ENCODE measurements at regions not wholly inside any gene's neighbourhood (a gene's known extent, or its start where the extent isn't known, plus 50 kb on each side); places are given as distances from the start of the nearest gene placed in this dataset.

DNA sequence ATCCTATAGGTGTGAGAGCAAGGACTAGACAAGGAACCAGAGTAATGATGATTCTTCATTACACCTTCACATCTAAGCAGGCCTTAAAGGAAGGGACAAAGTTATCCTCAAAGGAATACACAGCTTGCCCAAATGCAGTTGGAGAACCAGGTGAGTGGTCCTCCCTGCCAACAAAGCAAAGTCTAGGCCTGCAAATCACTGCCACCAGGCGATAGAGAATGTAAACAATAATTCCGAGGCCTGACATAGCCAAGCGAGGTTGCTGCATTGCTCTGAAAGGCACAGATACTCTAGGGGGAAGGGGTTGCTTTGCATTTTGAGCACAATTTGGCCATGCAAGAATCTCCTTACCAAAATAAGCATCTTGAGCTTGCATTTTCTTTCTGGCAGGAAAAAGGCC, 178.2 kb upstream of the FAT1 start:
- H3K4me3 ChIP-seq, result no peak overlapping the region
- peak overlapping the region; percentile 32 to 85 (median 59); a peak in 17 of 22 replicates for H3K4me2 ChIP-seq
- H3K9ac ChIP-seq, result no peak overlapping the region
- H3K36me3 ChIP-seq, result no peaks in the 10 kb centered on the region
- peaks cover 21 to 58% (median 27%) of the 10 kb centered on the region in 10 experiments for H3K4me1 ChIP-seq
- H3K27me3 ChIP-seq, result no peaks in the 10 kb centered on the region
- no peaks in the 10 kb centered on the region for H4K20me1 ChIP-seq
- no peak overlapping the region; a peak in 1 of 22 replicates for H3K27ac ChIP-seq
- no peak for TF ChIP-seq Cebpa-rat (IDR thresholded peaks at IDR 0.05)
- peaks cover 0 to 20% (median 12%) of the 10 kb centered on the region in 11 experiments; a peak in 13 of 22 replicates for H3K9me3 ChIP-seq (replicated peaks in 1 of 11)

DNA sequence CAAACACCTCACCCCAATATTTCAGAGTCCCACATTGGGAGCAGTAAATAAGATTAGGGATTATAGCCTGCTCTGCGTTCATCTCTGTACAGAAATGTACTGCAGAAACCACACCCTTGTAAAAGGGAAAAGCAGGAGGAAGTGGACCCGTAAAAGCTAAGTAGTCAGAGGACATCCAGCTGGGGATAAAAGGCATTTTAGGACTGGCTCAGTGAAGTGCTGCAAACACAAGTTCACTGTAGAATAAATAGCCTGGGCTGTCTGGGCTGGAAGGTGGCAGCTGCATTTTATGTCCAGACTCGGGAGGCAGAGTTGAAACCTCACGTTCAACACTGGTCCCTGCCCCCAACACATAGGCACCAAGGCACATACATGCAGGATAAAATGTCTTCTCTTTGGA, 178.7 kb upstream of the FAT1 start:
- peaks cover 19 to 53% (median 23%) of the 10 kb centered on the region in 10 experiments for H3K4me1 ChIP-seq
- peak overlapping the region; percentile 32 to 85 (median 59) for H3K4me2 ChIP-seq
- H3K4me3 ChIP-seq, result no peak overlapping the region
- TF ChIP-seq Cebpa-rat (IDR thresholded peaks at IDR 0.05), result no peak
- peak overlapping the region in 1 of 11 experiments; percentile 67; a peak in 2 of 22 replicates for H3K27ac ChIP-seq
- no peaks in the 10 kb centered on the region for H3K27me3 ChIP-seq
- no peaks in the 10 kb centered on the region for H3K36me3 ChIP-seq
- peaks cover 0 to 23% (median 15%) of the 10 kb centered on the region in 11 experiments; a peak in 14 of 22 replicates for H3K9me3 ChIP-seq (replicated peaks in 1 of 11)
- peak overlapping the region in 1 of 11 experiments; percentile 3; a peak in 1 of 22 replicates for H3K9ac ChIP-seq
- H4K20me1 ChIP-seq, result no peaks in the 10 kb centered on the region

DNA sequence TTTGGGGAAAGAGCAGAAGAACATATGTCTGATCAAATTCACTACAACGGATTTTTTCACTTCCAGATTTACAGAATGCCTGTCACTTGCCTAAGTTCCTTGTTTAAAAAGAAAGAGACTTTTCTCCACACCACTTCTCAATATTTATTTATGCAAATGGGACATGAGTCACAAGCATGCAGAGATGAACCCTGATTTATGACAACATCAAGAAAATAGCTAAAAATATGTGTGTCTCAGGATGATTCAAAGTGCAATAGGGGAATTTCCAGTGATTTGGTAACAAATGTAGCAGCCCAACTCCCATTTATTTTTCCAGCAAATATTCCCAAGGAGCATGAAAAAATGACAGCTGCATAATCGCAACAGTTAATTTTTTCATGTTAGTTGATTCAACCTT, 180.4 kb upstream of the FAT1 start:
- Histone ChIP-seq H3K4me1 (peaks cover 19 to 52% (median 23%) of the 10 kb centered on the region in 10 experiments), H3K9me3 (replicated peaks in 1 of 11) (peaks cover 0 to 28% (median 18%) of the 10 kb centered on the region in 11 experiments; a peak in 14 of 22 replicates), H3K9ac (peak overlapping the region in 2 of 11 experiments; percentile 3 to 6; a peak in 1 of 22 replicates), H4K20me1 (no peaks in the 10 kb centered on the region), H3K36me3 (no peaks in the 10 kb centered on the region), H3K4me3 (no peak overlapping the region), H3K27me3 (no peaks in the 10 kb centered on the region), H3K27ac (peak overlapping the region in 4 of 11 experiments; percentile 25 to 72 (median 50); a peak in 6 of 22 replicates), H3K4me2 (peak overlapping the region in 4 of 11 experiments; percentile 29 to 85 (median 74); a peak in 8 of 22 replicates)
- TF ChIP-seq Cebpa-rat (IDR thresholded peaks at IDR 0.05), result no peak

GRCh38 chr4:186906722-186907121, 183.1 kb upstream of the FAT1 start:
- TF ChIP-seq Cebpa-rat (IDR thresholded peaks at IDR 0.05), result no peak
- no peaks in the 10 kb centered on the region for H3K27me3 ChIP-seq
- H4K20me1 ChIP-seq, result no peaks in the 10 kb centered on the region
- H3K36me3 ChIP-seq, result no peaks in the 10 kb centered on the region
- H3K9me3 ChIP-seq (replicated peaks in 1 of 11), result peaks cover 0 to 28% (median 18%) of the 10 kb centered on the region in 11 experiments; a peak in 14 of 22 replicates
- no peak overlapping the region for H3K4me2 ChIP-seq
- no peak overlapping the region for H3K27ac ChIP-seq
- peaks cover 19 to 33% (median 24%) of the 10 kb centered on the region in 10 experiments for H3K4me1 ChIP-seq
- no peak overlapping the region for H3K4me3 ChIP-seq
- no peak overlapping the region for H3K9ac ChIP-seq

DNA sequence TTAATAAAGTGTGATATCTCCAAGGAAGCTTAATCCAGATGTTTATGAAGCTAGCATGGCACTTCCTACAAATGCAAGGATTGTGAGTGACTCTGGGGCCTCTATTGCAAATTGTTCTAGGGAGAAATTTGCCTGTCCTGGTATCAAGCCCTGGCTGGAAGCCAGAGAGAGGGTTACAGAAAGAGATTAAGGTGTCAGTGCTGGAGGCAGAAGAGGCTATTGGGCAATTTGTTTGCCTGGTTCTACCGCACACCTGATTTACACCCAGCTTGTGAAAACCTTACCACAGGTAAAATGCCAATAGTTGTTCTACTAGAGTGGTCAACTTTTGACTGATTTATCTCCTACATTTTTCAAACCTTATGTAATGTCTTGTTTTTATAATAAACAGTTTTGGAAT, 186.7 kb upstream of the FAT1 start:
- no peaks in the 10 kb centered on the region for H4K20me1 ChIP-seq
- TF ChIP-seq Cebpa-rat (IDR thresholded peaks at IDR 0.05), result no peak
- H3K27me3 ChIP-seq, result no peaks in the 10 kb centered on the region
- H3K9me3 ChIP-seq (replicated peaks in 1 of 11), result peaks cover 0 to 24% (median 15%) of the 10 kb centered on the region in 11 experiments; a peak in 14 of 22 replicates
- H3K4me1 ChIP-seq, result 0 out of 20 replicates have a peak, but pooled peaks cover 0 to 3% (median 0%) of the 10 kb centered on the region in 10 experiments
- H3K27ac ChIP-seq, result no peak overlapping the region
- no peak overlapping the region for H3K9ac ChIP-seq
- H3K4me3 ChIP-seq, result no peak overlapping the region
- H3K36me3 ChIP-seq, result no peaks in the 10 kb centered on the region
- H3K4me2 ChIP-seq, result no peak overlapping the region

DNA sequence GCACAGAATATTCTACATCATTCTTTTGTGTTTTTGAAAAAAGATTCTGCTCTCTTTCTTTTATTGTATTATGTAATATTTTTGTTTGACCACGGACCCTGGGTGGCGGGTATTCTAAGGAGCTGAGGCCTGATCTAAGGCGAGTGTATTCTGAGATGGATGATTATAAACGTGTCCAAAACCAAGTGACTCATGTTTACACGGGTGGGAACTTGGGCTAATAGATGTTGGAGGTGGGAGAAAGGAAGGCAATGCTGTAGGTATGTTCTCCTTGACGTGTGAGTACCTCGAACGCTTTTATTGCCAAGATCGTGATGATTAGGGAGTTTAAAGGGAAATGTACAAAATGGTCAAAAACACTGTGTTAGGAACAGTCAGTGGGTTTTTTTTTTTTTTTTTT, 188.9 kb upstream of the FAT1 start:
- no peak overlapping the region for H3K9ac ChIP-seq
- 0 out of 20 replicates have a peak, but pooled peaks cover 0 to 3% (median 0%) of the 10 kb centered on the region in 10 experiments for H3K4me1 ChIP-seq
- no peak overlapping the region for H3K4me3 ChIP-seq
- H3K27ac ChIP-seq, result no peak overlapping the region
- no peak for TF ChIP-seq Cebpa-rat (IDR thresholded peaks at IDR 0.05)
- H3K9me3 ChIP-seq (replicated peaks in 1 of 11), result peaks cover 0 to 5% (median under 1%) of the 10 kb centered on the region in 11 experiments; a peak in 5 of 22 replicates
- H3K4me2 ChIP-seq, result no peak overlapping the region
- H4K20me1 ChIP-seq, result no peaks in the 10 kb centered on the region
- no peaks in the 10 kb centered on the region for H3K27me3 ChIP-seq
- no peaks in the 10 kb centered on the region for H3K36me3 ChIP-seq

DNA sequence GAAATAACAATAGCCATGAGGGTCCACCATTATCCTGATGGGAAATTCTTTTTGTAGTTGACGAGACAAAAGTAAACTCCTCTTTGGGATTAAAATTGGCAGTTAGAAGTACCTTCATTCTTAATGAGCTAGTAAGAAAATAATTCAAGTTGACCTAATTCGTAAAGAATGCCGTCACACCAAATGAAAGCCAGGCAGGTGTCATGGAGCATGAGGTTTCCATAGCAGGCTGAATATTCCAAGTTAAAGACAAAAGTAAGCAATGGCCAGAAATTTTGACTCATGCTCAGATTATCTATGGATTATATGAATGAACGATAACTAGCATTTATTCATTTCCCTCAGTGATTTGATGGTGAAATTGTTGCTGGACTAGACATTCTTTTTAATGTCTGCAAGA, 192.2 kb upstream of the FAT1 start:
- H3K27ac ChIP-seq, result no peak overlapping the region
- H4K20me1 ChIP-seq, result no peaks in the 10 kb centered on the region
- H3K36me3 ChIP-seq, result no peaks in the 10 kb centered on the region
- no peak overlapping the region for H3K9ac ChIP-seq
- H3K4me1 ChIP-seq, result peaks cover 0 to 5% (median 0%) of the 10 kb centered on the region in 10 experiments; a peak in 1 of 20 replicates
- no peak for TF ChIP-seq Cebpa-rat (IDR thresholded peaks at IDR 0.05)
- peaks cover 7 to 15% (median 12%) of the 10 kb centered on the region in 11 experiments; a peak in 20 of 22 replicates for H3K9me3 ChIP-seq (replicated peaks in 1 of 11)
- no peak overlapping the region for H3K4me3 ChIP-seq
- H3K27me3 ChIP-seq, result no peaks in the 10 kb centered on the region
- no peak overlapping the region for H3K4me2 ChIP-seq

DNA sequence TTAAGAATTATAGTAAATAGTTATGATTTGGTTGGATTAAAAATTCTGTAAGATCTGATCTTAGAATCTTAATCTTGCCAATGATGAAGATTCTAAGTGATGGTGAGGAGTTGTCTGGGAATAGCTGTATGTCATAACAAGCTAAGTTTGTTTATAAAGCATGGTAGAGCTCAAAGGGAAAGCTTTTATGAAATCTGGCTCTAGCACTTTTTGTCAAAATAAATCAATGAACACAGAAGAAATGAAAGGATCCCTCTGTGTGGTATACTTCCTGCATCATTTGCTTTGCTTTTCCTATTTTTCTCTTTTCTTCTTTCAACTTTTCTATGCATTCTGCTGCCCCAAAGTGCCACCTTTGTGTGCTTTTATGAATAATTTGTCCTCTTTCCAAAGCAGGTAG, 193.5 kb upstream of the FAT1 start:
- no peak overlapping the region for H3K4me3 ChIP-seq
- H3K4me2 ChIP-seq, result no peak overlapping the region
- H3K9ac ChIP-seq, result no peak overlapping the region
- no peaks in the 10 kb centered on the region for H4K20me1 ChIP-seq
- H3K9me3 ChIP-seq (replicated peaks in 1 of 11), result peaks cover 7 to 17% (median 12%) of the 10 kb centered on the region in 11 experiments; a peak in 20 of 22 replicates
- TF ChIP-seq Cebpa-rat (IDR thresholded peaks at IDR 0.05), result no peak
- peaks cover 0 to 5% (median 0%) of the 10 kb centered on the region in 10 experiments; a peak in 1 of 20 replicates for H3K4me1 ChIP-seq
- H3K36me3 ChIP-seq, result no peaks in the 10 kb centered on the region
- no peaks in the 10 kb centered on the region for H3K27me3 ChIP-seq
- H3K27ac ChIP-seq, result no peak overlapping the region

GRCh38 chr4:186918466-186918865, 194.8 kb upstream of the FAT1 start:
- Histone ChIP-seq H4K20me1 (no peaks in the 10 kb centered on the region), H3K27ac (no peak overlapping the region), H3K9ac (no peak overlapping the region), H3K4me2 (no peak overlapping the region), H3K4me3 (no peak overlapping the region), H3K36me3 (no peaks in the 10 kb centered on the region), H3K27me3 (no peaks in the 10 kb centered on the region), H3K4me1 (peaks cover 0 to 5% (median 0%) of the 10 kb centered on the region in 10 experiments; a peak in 1 of 20 replicates), H3K9me3 (replicated peaks in 1 of 11) (peaks cover 7 to 17% (median 12%) of the 10 kb centered on the region in 11 experiments; a peak in 20 of 22 replicates)
- no peak for TF ChIP-seq Cebpa-rat (IDR thresholded peaks at IDR 0.05)

Data from BLaER1 treated with 17β-estradiol and CSF1 and Interleukin-3, amounts not matched to agents 10 nM and 100 nM (cell line).